GM12872 (cell line): ENCODE measurements at regions not wholly inside any gene's neighbourhood (a gene's known extent, or its start where the extent isn't known, plus 50 kb on each side); places are given as distances from the start of the nearest gene placed in this dataset.

ENCODE experiments used
- TF ChIP-seq, protein P1 (sequence below): IDR thresholded peaks from 3 replicates; pipeline ENCODE4 v1.5.1; 2011; ENCODE audit warnings: low read depth, mild to moderate bottlenecking, low read length, moderate library complexity; ENCODE audit not compliant: insufficient read depth

DNA sequence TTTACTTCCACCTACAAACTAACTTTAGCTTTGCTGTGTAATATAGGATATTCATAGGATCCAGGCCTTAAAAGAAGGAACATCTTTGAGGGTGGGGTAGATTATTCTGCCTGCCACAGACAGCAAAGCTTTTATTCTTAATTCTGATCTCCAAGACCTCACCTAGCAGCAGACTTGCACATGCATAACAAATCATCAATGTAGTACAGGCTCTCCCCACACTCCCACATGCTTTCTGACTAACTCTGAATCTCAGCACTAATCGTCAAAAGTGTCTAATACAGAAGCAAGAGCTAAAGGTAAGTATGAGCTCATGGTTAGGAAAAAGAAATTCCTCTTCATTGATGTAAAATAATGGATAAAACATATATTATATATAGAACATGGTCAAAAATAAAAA lies 1468.5 kb upstream of the B3GALT2 start:
- TF ChIP-seq, protein P1, sequence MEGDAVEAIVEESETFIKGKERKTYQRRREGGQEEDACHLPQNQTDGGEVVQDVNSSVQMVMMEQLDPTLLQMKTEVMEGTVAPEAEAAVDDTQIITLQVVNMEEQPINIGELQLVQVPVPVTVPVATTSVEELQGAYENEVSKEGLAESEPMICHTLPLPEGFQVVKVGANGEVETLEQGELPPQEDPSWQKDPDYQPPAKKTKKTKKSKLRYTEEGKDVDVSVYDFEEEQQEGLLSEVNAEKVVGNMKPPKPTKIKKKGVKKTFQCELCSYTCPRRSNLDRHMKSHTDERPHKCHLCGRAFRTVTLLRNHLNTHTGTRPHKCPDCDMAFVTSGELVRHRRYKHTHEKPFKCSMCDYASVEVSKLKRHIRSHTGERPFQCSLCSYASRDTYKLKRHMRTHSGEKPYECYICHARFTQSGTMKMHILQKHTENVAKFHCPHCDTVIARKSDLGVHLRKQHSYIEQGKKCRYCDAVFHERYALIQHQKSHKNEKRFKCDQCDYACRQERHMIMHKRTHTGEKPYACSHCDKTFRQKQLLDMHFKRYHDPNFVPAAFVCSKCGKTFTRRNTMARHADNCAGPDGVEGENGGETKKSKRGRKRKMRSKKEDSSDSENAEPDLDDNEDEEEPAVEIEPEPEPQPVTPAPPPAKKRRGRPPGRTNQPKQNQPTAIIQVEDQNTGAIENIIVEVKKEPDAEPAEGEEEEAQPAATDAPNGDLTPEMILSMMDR, result no peak

DNA sequence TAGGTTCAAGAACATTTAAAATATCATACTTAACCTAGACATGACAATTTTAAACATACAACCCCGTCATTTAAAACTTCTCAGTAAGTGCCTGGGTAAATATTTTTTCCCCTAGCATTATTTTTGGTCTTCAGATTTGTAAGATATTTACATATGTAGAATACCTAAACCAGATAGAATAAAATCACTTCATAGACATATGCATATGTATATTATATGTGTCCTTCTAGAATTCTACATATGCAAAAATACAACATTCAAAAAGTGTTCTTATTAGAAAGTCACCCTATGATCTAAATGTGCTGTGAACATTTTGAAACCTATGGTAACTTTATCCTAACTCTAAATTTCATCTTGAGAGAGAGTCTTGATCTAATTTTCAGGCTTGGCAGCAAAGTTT lies 1467.0 kb upstream of the B3GALT2 start:
- TF ChIP-seq, protein P1, result no peak

DNA sequence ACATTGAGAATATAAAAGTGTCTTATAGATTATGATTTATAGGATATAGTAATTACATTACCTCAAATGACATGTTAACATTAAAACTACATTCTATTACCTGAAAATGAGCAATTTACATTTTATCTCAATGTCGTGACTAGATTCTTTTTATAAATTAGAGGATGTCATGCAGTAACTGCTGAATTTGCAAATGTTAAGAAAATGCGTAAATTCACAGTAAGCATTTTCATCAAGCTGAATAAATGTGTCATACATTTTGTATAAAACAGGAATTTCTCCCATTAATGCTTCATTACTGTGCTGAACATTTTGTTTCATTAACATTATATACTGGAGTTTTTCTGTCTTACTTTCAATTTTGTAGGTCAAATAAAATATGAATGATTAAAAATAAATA lies 1460.7 kb upstream of the B3GALT2 start:
- TF ChIP-seq, protein P1, result no peak

DNA sequence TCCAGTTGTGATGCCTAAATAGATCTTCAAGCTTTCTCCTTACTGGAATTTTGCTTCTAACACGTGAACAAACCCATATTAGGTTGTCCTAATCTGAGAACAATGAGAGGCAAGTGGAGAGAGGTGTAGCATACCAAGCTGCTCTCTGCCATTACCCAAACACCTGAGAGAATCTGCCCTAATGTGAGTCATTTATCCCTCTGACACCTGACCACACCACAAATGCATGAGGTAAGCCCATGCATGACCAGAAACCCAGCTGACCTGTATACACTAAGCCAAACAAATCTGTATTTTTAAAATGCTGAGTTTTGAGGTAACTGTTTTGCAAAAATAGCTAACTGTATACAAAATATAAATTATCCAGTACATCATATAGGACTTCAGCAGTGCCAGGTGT lies 1458.1 kb upstream of the B3GALT2 start:
- TF ChIP-seq, protein P1, result no peak

DNA sequence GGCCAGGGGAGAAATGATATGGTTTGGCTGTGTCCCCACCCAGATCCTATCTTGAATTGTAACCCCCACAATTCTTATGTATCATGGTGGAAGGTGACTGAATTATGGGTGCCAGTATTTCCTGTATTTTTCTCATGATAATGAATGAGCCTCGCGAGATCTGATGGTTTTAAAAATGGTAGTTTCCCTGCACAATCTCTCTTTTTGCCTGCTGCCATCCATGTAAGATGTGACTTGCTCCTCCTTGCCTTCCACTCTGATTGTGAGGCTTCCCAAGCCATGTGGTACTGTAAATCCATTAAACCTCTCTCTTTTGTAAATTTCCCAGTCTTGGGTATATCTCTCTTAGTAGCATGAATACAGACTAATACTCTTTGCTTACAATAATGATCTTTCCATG lies 1453.9 kb upstream of the B3GALT2 start:
- TF ChIP-seq, protein P1, result no peak

DNA sequence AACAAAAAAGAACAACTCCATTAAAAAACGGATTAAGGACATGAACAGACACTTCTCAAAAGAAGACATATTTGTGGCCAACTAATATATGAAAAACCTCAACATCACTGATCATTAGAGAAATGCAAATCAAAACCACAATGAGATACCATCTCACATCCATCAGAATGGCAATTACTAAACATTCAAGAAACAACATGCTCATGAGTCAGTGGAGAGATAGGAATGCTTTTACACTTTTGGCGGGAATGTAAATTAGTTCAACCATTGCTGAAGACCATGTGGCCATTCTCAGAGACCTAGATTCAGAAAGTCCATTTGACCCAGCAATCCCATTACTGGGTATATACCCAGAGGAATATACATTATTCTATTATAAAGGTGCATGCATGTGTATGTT lies 1442.6 kb upstream of the B3GALT2 start:
- TF ChIP-seq, protein P1, result no peak

DNA sequence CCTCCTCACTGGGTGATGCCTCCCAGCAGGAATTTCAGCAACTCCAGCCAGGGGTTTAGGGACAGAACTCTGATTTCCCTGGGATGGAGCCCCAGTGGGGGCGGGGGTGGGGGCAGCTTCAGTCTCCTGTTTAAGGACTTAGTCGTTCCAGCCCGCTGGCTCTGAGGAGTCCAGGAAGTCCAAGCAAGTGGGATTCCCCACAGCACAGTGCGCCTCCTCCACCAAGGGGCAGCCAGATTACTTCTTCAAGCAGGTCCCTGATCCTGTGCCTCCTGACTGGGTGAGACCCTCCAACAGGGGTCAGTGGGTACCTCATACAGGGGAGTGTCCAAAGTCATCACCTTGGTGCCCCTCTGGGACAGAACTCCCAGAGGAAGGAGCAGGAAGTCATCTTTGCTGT lies 1438.4 kb upstream of the B3GALT2 start:
- TF ChIP-seq, protein P1, result no peak

DNA sequence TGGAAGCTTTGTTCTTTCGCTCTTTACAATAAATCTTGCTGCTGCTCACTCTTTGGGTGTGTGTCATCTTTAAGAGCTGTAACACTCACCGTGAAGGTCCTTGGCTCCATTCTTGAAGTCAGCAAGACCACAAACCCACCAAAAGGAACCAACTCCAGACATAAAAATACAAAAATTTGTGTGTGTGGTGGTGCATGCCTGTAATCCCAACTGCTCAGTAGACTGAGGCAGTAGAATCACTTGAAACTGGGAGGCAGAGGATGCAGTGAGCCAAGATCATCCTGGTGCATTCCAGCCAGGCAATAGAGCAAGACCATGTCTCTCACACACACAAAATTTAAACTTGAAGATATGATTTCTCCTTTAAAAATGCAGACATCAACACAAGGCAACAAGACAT lies 1431.7 kb upstream of the B3GALT2 start:
- TF ChIP-seq, protein P1, result no peak
